ENCODE measurements at regions not wholly inside any gene's neighbourhood (a gene's known extent, or its start where the extent isn't known, plus 50 kb on each side); places are given as distances from the start of the nearest gene placed in this dataset.

GRCh38 chr7:8923164-8923806, 489.9 kb downstream of the NXPH1 start:
- no peak for ATAC-seq (ENCODE audit: insufficient read depth, low FRiP score)
- H3K4me1 ChIP-seq (ENCODE audit: control insufficient read depth in 5 of 5, insufficient read depth in 5 of 5, low read length in 5 of 5) = no peaks in the 10 kb centered on the region
- H3K4me3 ChIP-seq = no peak overlapping the region
- no peak overlapping the region for H3K9ac ChIP-seq (ENCODE audit: insufficient read depth in 1 of 2, low read length in 2 of 2)
- TF ChIP-seq, protein P1, sequence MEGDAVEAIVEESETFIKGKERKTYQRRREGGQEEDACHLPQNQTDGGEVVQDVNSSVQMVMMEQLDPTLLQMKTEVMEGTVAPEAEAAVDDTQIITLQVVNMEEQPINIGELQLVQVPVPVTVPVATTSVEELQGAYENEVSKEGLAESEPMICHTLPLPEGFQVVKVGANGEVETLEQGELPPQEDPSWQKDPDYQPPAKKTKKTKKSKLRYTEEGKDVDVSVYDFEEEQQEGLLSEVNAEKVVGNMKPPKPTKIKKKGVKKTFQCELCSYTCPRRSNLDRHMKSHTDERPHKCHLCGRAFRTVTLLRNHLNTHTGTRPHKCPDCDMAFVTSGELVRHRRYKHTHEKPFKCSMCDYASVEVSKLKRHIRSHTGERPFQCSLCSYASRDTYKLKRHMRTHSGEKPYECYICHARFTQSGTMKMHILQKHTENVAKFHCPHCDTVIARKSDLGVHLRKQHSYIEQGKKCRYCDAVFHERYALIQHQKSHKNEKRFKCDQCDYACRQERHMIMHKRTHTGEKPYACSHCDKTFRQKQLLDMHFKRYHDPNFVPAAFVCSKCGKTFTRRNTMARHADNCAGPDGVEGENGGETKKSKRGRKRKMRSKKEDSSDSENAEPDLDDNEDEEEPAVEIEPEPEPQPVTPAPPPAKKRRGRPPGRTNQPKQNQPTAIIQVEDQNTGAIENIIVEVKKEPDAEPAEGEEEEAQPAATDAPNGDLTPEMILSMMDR (IDR thresholded peaks at IDR 0.05; ENCODE audit: control extremely low read depth, extremely low read depth) = no peak
- no peaks in the 10 kb centered on the region for H3K36me3 ChIP-seq (ENCODE audit: control insufficient read depth in 4 of 4, insufficient read depth in 4 of 4, low read length in 4 of 4)
- no peaks in the 10 kb centered on the region for H3K27me3 ChIP-seq (ENCODE audit: control insufficient read depth in 3 of 3, insufficient read depth in 3 of 3, low read length in 2 of 3)
- no peak for DNase-seq
- H3K27ac ChIP-seq (ENCODE audit: low read depth in 1 of 2, low read length in 1 of 2) = no peak overlapping the region
- WGBS, 2 donors = 36 to 58% methylated on average over 2 of the region's 2 CpGs
- no peaks in the 10 kb centered on the region for H3K9me3 ChIP-seq (ENCODE audit: control insufficient read depth in 4 of 4, insufficient read depth in 3 of 4, low read length in 3 of 4)

GRCh38 chr7:8931906-8932646, 498.7 kb downstream of the NXPH1 start:
- H3K9ac ChIP-seq (ENCODE audit: insufficient read depth in 1 of 2, low read length in 2 of 2) = no peak overlapping the region
- no peak overlapping the region for H3K27ac ChIP-seq (ENCODE audit: low read depth in 1 of 2, low read length in 1 of 2)
- no peak overlapping the region for H3K4me3 ChIP-seq
- no peaks in the 10 kb centered on the region for H3K4me1 ChIP-seq (ENCODE audit: control insufficient read depth in 5 of 5, insufficient read depth in 5 of 5, low read length in 5 of 5)
- no peak for ATAC-seq (ENCODE audit: insufficient read depth, low FRiP score)
- no peaks in the 10 kb centered on the region for H3K36me3 ChIP-seq (ENCODE audit: control insufficient read depth in 4 of 4, insufficient read depth in 4 of 4, low read length in 4 of 4)
- 64 to 76% methylated on average over 8 of the region's 8 CpGs for WGBS, 2 donors
- DNase-seq = no peak
- TF ChIP-seq, protein P1 (IDR thresholded peaks at IDR 0.05; ENCODE audit: control extremely low read depth, extremely low read depth) = no peak
- H3K9me3 ChIP-seq (ENCODE audit: control insufficient read depth in 4 of 4, insufficient read depth in 3 of 4, low read length in 3 of 4) = peaks cover 0 to 3% (median 0%) of the 10 kb centered on the region in 4 donors
- H3K27me3 ChIP-seq (ENCODE audit: control insufficient read depth in 3 of 3, insufficient read depth in 3 of 3, low read length in 2 of 3) = no peaks in the 10 kb centered on the region

- H3K9me3 ChIP-seq (ENCODE audit: control insufficient read depth in 4 of 4, insufficient read depth in 3 of 4, low read length in 3 of 4) = peaks cover 0 to 3% (median 0%) of the 10 kb centered on the region in 4 donors
- TF ChIP-seq, protein P1 (IDR thresholded peaks at IDR 0.05; ENCODE audit: control extremely low read depth, extremely low read depth) = no peak
- H3K4me1 ChIP-seq (ENCODE audit: control insufficient read depth in 5 of 5, insufficient read depth in 5 of 5, low read length in 5 of 5) = no peaks in the 10 kb centered on the region
- ATAC-seq (ENCODE audit: insufficient read depth, low FRiP score) = no peak
- 87 to 91% methylated on average over 2 of the region's 2 CpGs for WGBS, 2 donors
- H3K9ac ChIP-seq (ENCODE audit: insufficient read depth in 1 of 2, low read length in 2 of 2) = no peak overlapping the region
- H3K36me3 ChIP-seq (ENCODE audit: control insufficient read depth in 4 of 4, insufficient read depth in 4 of 4, low read length in 4 of 4) = no peaks in the 10 kb centered on the region
- no peak overlapping the region for H3K27ac ChIP-seq (ENCODE audit: low read depth in 1 of 2, low read length in 1 of 2)
- H3K4me3 ChIP-seq = no peak overlapping the region
- no peak for DNase-seq
- H3K27me3 ChIP-seq (ENCODE audit: control insufficient read depth in 3 of 3, insufficient read depth in 3 of 3, low read length in 2 of 3) = no peaks in the 10 kb centered on the region
These were observed 499.3 kb downstream of the NXPH1 start for GRCh38 chr7:8932751-8933150.
